Activated CD8-positive, alpha-beta memory T cell treated with anti-CD3 and anti-CD28 coated beads for 36 hours (primary cell): ENCODE measurements at regions not wholly inside any gene's neighbourhood (a gene's known extent, or its start where the extent isn't known, plus 50 kb on each side); places are given as distances from the start of the nearest gene placed in this dataset.
"Not testable (repeated sequence)": the region's sequence is repeated elsewhere in the genome, so short reads cannot be mapped to it uniquely, and the experiment has no call there.

Experiments used
- CTCF ChIA-PET: fragments of 350-600 bp; sonication (Branson Sonifier 250); formaldehyde crosslinking; loops from one replicate; lab custom pipeline; 2021; ENCODE audit warnings: antibody characterized with exemption; lab: Charles Lee
- POLR2A ChIA-PET: fragments of 350-600 bp; sonication (Branson Sonifier 250); formaldehyde crosslinking; loops from one replicate; lab custom pipeline; 2021; ENCODE audit warnings: antibody characterized with exemption; lab: Charles Lee

GRCh38 chr6:141977782-141978181 lies 154.9 kb upstream of the GJE1 start:
- ChIA-PET POLR2A (no interaction called here), CTCF (interaction anchor here (1.9 kb wide), 1 partner anchor 9 kb away, joined by 5 read pairs; no protein-coding TSS in a partner anchor)

DNA sequence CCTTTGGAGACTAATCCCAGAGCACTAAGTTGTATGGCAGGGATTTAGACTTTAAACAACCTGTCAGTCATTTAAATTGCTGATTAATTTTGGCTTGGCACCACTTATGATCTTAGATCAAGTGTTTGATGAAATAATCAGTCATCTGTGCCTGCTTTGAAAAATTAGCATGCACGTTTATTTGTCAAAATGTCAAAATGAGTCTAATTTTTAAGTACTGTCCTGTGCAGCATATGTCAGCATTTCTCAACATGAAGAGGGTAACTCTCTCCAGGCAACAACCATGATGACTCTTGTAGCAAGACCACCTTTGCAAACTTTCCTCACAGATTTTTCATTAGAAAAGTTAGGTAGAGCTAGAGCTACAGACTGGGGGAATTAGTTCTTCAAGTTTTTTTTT lies 155.7 kb upstream of the GJE1 start:
- POLR2A ChIA-PET = no interaction called here
- CTCF ChIA-PET = interaction anchor here (1.9 kb wide), 1 partner anchor 10 kb away, joined by 5 read pairs; no protein-coding TSS in a partner anchor

- CTCF ChIA-PET, POLR2A ChIA-PET: not testable (repeated sequence)
These were observed 162.8 kb upstream of the GJE1 start for GRCh38 chr6:141969768-141970415.

DNA sequence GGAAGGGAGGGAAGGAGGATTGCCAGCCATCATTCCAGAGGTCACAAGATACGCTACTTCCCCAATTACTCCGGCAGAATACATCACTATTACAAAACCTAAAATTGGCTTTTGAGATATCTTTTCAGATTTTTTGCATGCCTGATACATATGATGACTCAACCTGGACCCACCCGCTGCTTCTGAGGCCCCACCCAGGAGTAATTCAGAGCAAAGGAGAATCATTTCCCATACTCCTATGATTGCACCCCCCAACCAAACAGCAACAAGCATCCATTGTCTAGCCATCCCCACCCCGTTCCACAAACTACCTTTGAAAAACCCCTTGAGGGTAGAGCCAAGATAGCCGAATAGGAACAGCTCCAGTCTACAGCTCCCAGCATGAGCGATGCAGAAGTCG lies 163.5 kb upstream of the GJE1 start:
- ChIA-PET POLR2A (no interaction called here), CTCF (no interaction called here)

GRCh38 chr6:141968632-141969031 lies 164.1 kb upstream of the GJE1 start:
- CTCF ChIA-PET = no interaction called here
- POLR2A ChIA-PET = no interaction called here

- POLR2A ChIA-PET = no interaction called here
- CTCF ChIA-PET = no interaction called here
These were observed 167.6 kb upstream of the GJE1 start for GRCh38 chr6:141965016-141965545.

DNA sequence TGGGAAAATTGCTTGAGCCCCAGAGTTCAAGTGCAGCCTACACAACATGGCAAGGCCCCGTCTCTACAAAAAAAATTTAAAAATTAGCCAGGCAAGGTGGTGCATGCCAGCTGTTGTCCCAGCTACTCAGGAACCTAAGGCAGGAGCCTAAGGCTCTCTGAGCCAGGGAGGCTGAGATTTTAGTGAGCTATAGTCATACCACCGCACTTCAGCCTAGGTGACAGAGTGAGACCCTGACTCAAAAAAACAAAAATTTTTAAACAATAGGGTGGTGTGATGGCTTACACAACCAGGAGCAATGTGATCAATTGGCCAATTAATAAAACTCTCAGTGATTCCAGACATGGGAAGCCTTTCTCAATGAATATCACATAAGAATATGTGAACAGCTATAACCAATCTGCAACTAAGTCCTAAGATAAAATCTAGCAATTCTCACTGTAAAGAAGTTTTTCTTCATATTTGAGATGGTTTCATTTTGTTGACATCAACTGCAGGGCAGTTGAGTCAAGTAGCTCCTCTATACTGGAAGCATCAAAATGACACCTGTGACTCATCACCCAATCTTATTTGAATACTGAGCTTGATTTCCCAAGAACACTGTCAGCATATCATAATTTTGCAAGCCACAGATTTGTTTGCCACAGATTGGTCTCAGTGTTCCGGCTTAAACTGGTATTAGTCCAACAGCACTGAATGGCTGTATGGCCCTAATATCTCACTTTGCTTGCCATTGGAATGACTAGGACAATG lies 169.0 kb upstream of the GJE1 start:
- POLR2A ChIA-PET = no interaction called here
- CTCF ChIA-PET = no interaction called here

GRCh38 chr6:141957271-141957670 lies 175.5 kb upstream of the GJE1 start:
- ChIA-PET POLR2A (no interaction called here), CTCF (no interaction called here)

- ChIA-PET CTCF (no interaction called here), POLR2A (no interaction called here)
These were observed 175.9 kb upstream of the GJE1 start for GRCh38 chr6:141956868-141957267.

GRCh38 chr6:141956046-141956761 lies 176.5 kb upstream of the GJE1 start:
- ChIA-PET POLR2A (no interaction called here), CTCF (no interaction called here)

DNA sequence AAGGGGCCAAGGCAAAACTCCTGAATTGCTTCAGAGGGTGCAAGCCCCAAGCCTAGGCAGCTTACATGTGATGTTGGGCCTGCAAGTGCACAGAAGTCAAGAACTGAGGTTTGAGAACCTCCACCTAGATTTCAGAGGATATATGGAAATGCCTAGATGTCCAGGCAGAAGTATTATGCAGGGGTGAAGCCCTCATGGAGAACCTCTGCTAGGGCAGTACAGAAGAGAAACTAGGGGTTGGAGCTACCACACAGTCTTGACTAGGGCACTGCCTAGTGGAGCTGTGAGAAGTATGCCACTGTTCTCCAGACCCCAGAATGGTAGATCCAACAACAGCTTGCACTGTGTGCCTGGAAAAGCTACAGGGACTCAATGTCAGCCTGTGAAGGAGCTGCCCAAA lies 179.7 kb upstream of the GJE1 start:
- CTCF ChIA-PET = no interaction called here
- POLR2A ChIA-PET = no interaction called here

GRCh38 chr6:141946502-141946901 lies 186.2 kb upstream of the GJE1 start:
- ChIA-PET CTCF (no interaction called here), POLR2A (no interaction called here)

DNA sequence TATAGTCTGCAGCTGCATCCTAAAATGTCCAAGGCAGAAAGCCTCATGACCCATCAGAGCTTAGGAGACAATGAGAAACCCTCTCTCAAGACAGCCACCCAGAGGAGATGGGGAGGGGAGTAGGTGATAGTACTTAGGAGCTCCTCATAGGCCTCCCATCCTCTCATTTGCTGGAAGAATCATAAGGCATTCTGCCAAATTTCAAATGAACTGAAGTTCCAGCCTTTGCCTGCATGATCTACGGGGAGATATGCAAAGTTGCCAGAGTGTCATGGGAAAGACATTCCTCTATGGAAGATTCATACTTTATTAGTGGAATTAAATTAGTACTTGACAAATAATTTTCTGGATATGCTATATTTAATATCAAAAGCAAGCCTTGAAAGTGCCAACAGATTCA lies 194.1 kb upstream of the GJE1 start:
- POLR2A ChIA-PET = no interaction called here
- CTCF ChIA-PET = no interaction called here

GRCh38 chr6:141932685-141933084 lies 200.0 kb upstream of the GJE1 start:
- POLR2A ChIA-PET = no interaction called here
- CTCF ChIA-PET = no interaction called here

DNA sequence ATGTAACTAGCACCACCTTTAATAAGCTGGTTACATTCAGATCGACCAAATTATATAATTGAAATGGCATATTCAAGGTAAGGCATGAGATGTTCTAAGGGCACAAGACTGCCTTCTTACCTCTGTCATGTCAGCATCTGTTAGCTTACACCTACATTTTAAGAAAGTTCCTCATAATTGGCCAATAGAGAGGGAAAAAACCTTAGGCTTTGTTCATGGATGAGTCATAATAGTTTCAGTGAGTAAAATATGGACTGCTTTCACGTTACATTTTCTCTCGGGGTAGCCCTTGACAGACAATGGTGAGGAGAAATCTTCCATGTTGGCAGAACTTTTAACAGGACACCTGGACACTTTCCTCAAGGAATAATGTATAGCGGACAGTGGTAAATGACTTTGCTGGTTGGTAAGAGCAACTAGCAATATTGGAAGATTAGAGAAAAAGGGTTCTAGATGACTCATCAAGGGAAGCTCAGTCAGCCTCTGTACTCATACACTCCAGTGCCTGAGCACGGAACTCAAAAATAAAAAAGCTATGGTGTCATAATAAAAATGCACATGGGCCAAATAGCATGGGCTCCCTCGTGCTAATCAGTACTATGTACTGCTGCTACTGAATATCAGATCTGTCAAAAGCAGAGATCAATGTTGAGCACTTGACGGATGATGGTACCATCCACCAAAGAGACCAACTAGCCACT lies 206.4 kb upstream of the GJE1 start:
- CTCF ChIA-PET, POLR2A ChIA-PET: not testable (repeated sequence)

DNA sequence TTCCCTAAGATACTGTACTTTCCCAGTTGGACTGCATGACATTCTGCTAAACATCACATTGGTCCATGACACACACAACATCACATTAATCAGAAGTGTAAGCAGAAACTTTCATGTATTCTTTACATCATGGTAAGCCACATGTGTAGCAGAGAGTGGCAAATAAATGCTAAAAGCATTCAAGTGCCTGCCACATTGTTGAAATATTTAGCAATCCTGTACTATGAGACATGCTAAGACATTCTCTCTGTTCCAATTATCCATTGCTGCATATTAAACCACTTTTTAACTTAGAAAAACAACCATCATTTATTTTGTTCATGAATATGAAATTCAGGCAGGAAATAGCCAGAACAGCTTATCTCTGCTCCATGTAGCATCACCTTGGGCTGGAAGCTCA lies 207.7 kb upstream of the GJE1 start:
- CTCF ChIA-PET = no interaction called here
- POLR2A ChIA-PET = no interaction called here

- ChIA-PET POLR2A (no interaction called here), CTCF (no interaction called here)
These were observed 209.8 kb upstream of the GJE1 start for GRCh38 chr6:141922898-141923297.

DNA sequence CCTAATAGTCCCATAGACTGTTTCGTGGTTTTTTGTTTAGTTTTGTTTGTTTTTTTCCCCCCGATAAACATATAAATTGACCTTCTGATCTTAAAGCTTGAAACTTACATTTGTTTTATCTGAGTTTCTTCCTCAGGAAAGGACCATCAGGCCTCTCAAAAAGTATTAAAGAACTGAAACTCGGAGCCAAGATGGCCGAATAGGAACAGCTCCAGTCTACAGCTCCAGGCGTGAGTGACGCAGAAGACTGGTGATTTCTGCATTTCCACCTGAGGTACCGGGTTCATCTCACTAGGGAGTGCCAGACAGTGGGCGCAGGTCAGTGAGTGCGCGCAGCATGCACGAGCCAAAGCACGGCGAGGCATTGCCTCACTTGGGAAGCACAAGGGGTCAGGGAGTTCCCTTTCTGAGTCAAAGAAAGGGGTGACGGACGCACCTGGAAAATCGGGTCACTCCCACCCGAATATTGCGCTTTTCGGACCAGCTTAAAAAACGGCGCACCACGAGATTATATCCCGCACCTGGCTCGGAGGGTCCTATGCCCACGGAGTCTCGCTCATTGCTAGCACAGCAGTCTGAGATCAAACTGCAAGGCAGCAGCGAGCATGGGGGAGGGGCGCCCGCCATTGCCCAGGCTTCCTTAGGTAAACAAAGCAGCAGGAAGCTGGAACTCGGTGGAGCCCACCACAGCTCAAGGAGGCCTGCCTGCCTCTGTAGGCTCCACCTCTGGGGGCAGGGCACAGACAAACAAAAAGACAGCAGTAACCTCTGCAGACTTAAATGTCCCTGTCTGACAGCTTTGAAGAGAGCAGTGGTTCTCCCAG lies 215.8 kb upstream of the GJE1 start:
- CTCF ChIA-PET, POLR2A ChIA-PET: not testable (repeated sequence)

- CTCF ChIA-PET = no interaction called here
- POLR2A ChIA-PET = no interaction called here
These were observed 218.1 kb upstream of the GJE1 start for GRCh38 chr6:141914646-141915045.
